A549 (cell line): ENCODE measurements at regions not wholly inside any gene's neighbourhood (a gene's known extent, or its start where the extent isn't known, plus 50 kb on each side); places are given as distances from the start of the nearest gene placed in this dataset.

Experiments used
- ATAC-seq, 2 experiments: fragments of 200-7000 bp in 1 of 2; fragments of >200 bp in 1 of 2; cut with Nextera tagmentation in 1 of 2; cut with Tn5 transposase in 1 of 2; 3 replicates each; pipeline versions ENCODE4 v1.8.0 to v1.9.1; 2018 to 2020; ENCODE audit warnings: mild to moderate bottlenecking in 1 of 2, moderate library complexity in 1 of 2
- CTCF ChIA-PET: fragments of 300-600 bp; sonication (Branson Sonifier 250); formaldehyde crosslinking; extraction: SDS; loops from one replicate; lab custom pipeline; 2021; ENCODE audit warnings: antibody characterized with exemption, inconsistent platforms; lab: Yijun Ruan, JAX
- POLR2A ChIA-PET: fragments of 350-600 bp; formaldehyde crosslinking; extraction: SDS; loops from one replicate; lab custom pipeline; 2021; ENCODE audit warnings: antibody characterized with exemption, inconsistent platforms; lab: Yijun Ruan, JAX
- DNase-seq, 2 experiments: peaks; one replicate each; pipeline versions ENCODE4 v3.0.0 to v3.0.0-alpha.2; 2011 to 2016; ENCODE audit warnings: low read depth in 1 of 2, low spot score in 1 of 2
- FAIRE-seq: peaks from 2 replicates; lab custom pipeline; 2011; peaks lifted over from hg19 to GRCh38; lab: Jason Lieb, UNC
- H3K27ac ChIP-seq, 2 experiments: fragments of >200 bp; sonication (Bioruptor Twin); formaldehyde crosslinking; 3 replicates each; pipeline ENCODE4 v1.5.1; 2016 to 2017
- H3K4me1 ChIP-seq: fragments of >200 bp; sonication (Bioruptor Twin); formaldehyde crosslinking; 3 replicates; pipeline ENCODE4 v1.6.1; 2016
- H3K4me2 ChIP-seq: fragments of >200 bp; sonication (Bioruptor Twin); formaldehyde crosslinking; 3 replicates; pipeline ENCODE4 v1.6.1; 2016
- H3K4me3 ChIP-seq: fragments of >200 bp; sonication (Bioruptor Twin); formaldehyde crosslinking; 3 replicates; pipeline ENCODE4 v1.5.1; 2016
- H3K9me3 ChIP-seq: fragments of >200 bp; sonication (Bioruptor Twin); formaldehyde crosslinking; 3 replicates; pipeline ENCODE4 v1.6.1; 2016
- BHLHE40 ChIP-seq: IDR thresholded peaks from 2 replicates; pipeline ENCODE4 v1.6.1; 2012; ENCODE audit warnings: low read depth, low read length, inconsistent platforms
- CEBPB ChIP-seq, 2 experiments: fragments of >200 bp in 1 of 2; sonication (Bioruptor Twin) in 1 of 2; formaldehyde crosslinking in 1 of 2; IDR thresholded peaks; 2 replicates each; pipeline ENCODE4 v1.6.1; 2012 to 2016
- EHF ChIP-seq: fragments of 250-450 bp; sonication (Bioruptor Pico); IDR thresholded peaks from 2 replicates; pipeline ENCODE4 v1.5.0; 2020; ENCODE audit warnings: mild to moderate bottlenecking
- EHMT2 ChIP-seq: fragments of 200-600 bp; sonication (generic); IDR thresholded peaks from 2 replicates; pipeline ENCODE4 v1.6.1; 2016; ENCODE audit warnings: antibody characterized with exemption, low read depth, mild to moderate bottlenecking, moderate library complexity
- FOSL2 ChIP-seq, 2 experiments: fragments of 450-650 bp in 1 of 2; fragments of >200 bp in 1 of 2; sonication (Bioruptor Twin) in 1 of 2; formaldehyde crosslinking; IDR thresholded peaks; 2 replicates each; pipeline versions ENCODE4 v1.5.0 to v1.6.1; 2016 to 2020; ENCODE audit warnings: mild to moderate bottlenecking in 1 of 2, moderate library complexity in 1 of 2
- HES2 ChIP-seq: fragments of >200 bp; sonication (Bioruptor Twin); formaldehyde crosslinking; IDR thresholded peaks from 2 replicates; pipeline ENCODE4 v1.6.1; 2016
- HEYL ChIP-seq: fragments of 250-450 bp; sonication (Bioruptor Pico); IDR thresholded peaks from 2 replicates; pipeline ENCODE4 v1.8.0; 2021; ENCODE audit warnings: mild to moderate bottlenecking, moderate library complexity
- HOXB13 ChIP-seq: fragments of 250-450 bp; sonication (Bioruptor Pico); IDR thresholded peaks from 2 replicates; pipeline ENCODE4 v1.5.0; 2020; ENCODE audit warnings: low read depth, mild to moderate bottlenecking, moderate library complexity
- HOXB5 ChIP-seq: fragments of 250-450 bp; sonication (Bioruptor Pico); IDR thresholded peaks from 2 replicates; pipeline ENCODE4 v1.5.0; 2020; ENCODE audit warnings: mild to moderate bottlenecking, moderate library complexity
- JUNB ChIP-seq: fragments of >200 bp; sonication (Bioruptor Twin); formaldehyde crosslinking; IDR thresholded peaks from 2 replicates; pipeline ENCODE4 v1.6.1; 2016
- KDM5A ChIP-seq: fragments of 200-600 bp; sonication (generic); IDR thresholded peaks from 2 replicates; pipeline ENCODE4 v1.6.1; 2016; ENCODE audit warnings: antibody characterized with exemption, mild to moderate bottlenecking
- MAZ ChIP-seq: fragments of 150-350 bp; IDR thresholded peaks from 2 replicates; pipeline ENCODE4 v1.6.1; 2014; ENCODE audit warnings: antibody characterized with exemption, low read depth, low read length, borderline replicate concordance
- NPAS2 ChIP-seq: fragments of 250-450 bp; sonication (Bioruptor Pico); IDR thresholded peaks from 2 replicates; pipeline ENCODE4 v1.8.0; 2022; ENCODE audit warnings: mild to moderate bottlenecking, moderate library complexity, borderline replicate concordance
- NR3C1 ChIP-seq: fragments of >200 bp; sonication (Bioruptor Twin); formaldehyde crosslinking; IDR thresholded peaks from 3 replicates; pipeline ENCODE4 v1.6.1; 2017
- PHF8 ChIP-seq: fragments of 200-600 bp; sonication (generic); IDR thresholded peaks from 2 replicates; pipeline ENCODE4 v1.6.1; 2016; ENCODE audit warnings: low read depth, mild to moderate bottlenecking, antibody characterized with exemption, moderate library complexity, borderline replicate concordance
- POLR2AphosphoS2 ChIP-seq: conservative IDR thresholded peaks from 2 replicates; pipeline ENCODE4 v1.6.1; 2012; ENCODE audit warnings: low read length, improper control_type of control experiment, inconsistent platforms
- RFX5 ChIP-seq: fragments of 450-650 bp; IDR thresholded peaks from 2 replicates; pipeline ENCODE4 v1.7.1; 2014; ENCODE audit warnings: antibody characterized with exemption, mild to moderate bottlenecking, moderate library complexity
- RNF2 ChIP-seq: fragments of 200-600 bp; sonication (generic); IDR thresholded peaks from 2 replicates; pipeline ENCODE4 v1.6.1; 2016; ENCODE audit warnings: low read depth, mild to moderate bottlenecking, antibody characterized with exemption, moderate library complexity, borderline replicate concordance
- SMC3 ChIP-seq: fragments of >200 bp; sonication (Bioruptor Twin); formaldehyde crosslinking; IDR thresholded peaks from 3 replicates; pipeline ENCODE4 v1.6.1; 2018; ENCODE audit warnings: inconsistent platforms
- SREBF2 ChIP-seq: fragments of 450-650 bp; IDR thresholded peaks from 2 replicates; pipeline ENCODE4 v1.6.1; 2014; ENCODE audit warnings: mild to moderate bottlenecking, moderate library complexity
- WGBS: methylation state at CpG from one replicate; pipeline ENCODE4 v1.1.6; 2017; ENCODE audit errors: missing lambda C conversion rate; 5-methylcytosine and 5-hydroxymethylcytosine counted together
- TF ChIP-seq, protein P1 (sequence below): IDR thresholded peaks from 2 replicates; pipeline ENCODE4 v1.6.1; 2012
- TF ChIP-seq, protein P2 (sequence below): fragments of 150-350 bp; IDR thresholded peaks from 2 replicates; pipeline ENCODE4 v1.6.1; 2014; ENCODE audit warnings: low read depth, mild to moderate bottlenecking, low read length
- TF ChIP-seq, protein P3 (sequence below): fragments of 450-650 bp; IDR thresholded peaks from 2 replicates; pipeline ENCODE4 v1.6.1; 2014; ENCODE audit warnings: antibody characterized with exemption
- TF ChIP-seq, protein P4 (sequence below): fragments of 200-600 bp; sonication (generic); IDR thresholded peaks from 2 replicates; pipeline ENCODE4 v1.6.1; 2016; ENCODE audit warnings: antibody characterized with exemption, mild to moderate bottlenecking, moderate library complexity
- TF ChIP-seq, protein P5 (sequence below): fragments of 250-450 bp; sonication (Bioruptor Pico); IDR thresholded peaks from 2 replicates; pipeline ENCODE4 v1.5.0; 2020; ENCODE audit warnings: low read depth, mild to moderate bottlenecking, moderate library complexity

DNA sequence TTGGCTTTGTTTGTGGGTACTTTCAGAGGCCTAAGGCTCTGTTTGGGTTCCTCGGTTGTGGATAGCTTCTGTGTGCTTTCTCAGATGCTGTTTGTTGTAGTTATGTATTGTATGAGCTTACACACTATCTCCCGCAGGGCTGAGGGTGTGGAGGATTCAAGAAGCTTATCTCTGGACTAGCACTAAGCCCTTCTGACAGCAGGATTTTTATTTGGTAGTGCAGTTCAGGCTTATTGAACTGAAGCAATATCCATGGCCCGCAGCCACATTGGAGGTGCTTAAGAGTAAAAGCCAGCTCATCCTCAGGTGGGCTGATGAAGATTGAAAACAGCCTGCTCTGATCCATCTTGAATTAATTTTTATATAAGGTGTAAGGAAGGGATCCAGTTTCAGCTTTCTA is 128.2 kb downstream of the RASGEF1B start:
- no peaks in the 10 kb centered on the region for H3K4me1 ChIP-seq
- TF ChIP-seq NPAS2 (CRISPR knock-in tag) (no peak), SMC3 (no peak), HOXB5 (CRISPR knock-in tag) (no peak), BHLHE40 (no peak), JUNB (no peak), HEYL (CRISPR knock-in tag) (no peak), PHF8 (no peak), RNF2 (no peak)
- TF ChIP-seq, protein P1, sequence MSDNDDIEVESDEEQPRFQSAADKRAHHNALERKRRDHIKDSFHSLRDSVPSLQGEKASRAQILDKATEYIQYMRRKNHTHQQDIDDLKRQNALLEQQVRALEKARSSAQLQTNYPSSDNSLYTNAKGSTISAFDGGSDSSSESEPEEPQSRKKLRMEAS = no peak
- TF ChIP-seq, protein P2, sequence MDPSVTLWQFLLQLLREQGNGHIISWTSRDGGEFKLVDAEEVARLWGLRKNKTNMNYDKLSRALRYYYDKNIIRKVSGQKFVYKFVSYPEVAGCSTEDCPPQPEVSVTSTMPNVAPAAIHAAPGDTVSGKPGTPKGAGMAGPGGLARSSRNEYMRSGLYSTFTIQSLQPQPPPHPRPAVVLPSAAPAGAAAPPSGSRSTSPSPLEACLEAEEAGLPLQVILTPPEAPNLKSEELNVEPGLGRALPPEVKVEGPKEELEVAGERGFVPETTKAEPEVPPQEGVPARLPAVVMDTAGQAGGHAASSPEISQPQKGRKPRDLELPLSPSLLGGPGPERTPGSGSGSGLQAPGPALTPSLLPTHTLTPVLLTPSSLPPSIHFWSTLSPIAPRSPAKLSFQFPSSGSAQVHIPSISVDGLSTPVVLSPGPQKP = no peak
- TF ChIP-seq, protein P3, sequence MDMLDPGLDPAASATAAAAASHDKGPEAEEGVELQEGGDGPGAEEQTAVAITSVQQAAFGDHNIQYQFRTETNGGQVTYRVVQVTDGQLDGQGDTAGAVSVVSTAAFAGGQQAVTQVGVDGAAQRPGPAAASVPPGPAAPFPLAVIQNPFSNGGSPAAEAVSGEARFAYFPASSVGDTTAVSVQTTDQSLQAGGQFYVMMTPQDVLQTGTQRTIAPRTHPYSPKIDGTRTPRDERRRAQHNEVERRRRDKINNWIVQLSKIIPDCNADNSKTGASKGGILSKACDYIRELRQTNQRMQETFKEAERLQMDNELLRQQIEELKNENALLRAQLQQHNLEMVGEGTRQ = no peak
- TF ChIP-seq, protein P4, sequence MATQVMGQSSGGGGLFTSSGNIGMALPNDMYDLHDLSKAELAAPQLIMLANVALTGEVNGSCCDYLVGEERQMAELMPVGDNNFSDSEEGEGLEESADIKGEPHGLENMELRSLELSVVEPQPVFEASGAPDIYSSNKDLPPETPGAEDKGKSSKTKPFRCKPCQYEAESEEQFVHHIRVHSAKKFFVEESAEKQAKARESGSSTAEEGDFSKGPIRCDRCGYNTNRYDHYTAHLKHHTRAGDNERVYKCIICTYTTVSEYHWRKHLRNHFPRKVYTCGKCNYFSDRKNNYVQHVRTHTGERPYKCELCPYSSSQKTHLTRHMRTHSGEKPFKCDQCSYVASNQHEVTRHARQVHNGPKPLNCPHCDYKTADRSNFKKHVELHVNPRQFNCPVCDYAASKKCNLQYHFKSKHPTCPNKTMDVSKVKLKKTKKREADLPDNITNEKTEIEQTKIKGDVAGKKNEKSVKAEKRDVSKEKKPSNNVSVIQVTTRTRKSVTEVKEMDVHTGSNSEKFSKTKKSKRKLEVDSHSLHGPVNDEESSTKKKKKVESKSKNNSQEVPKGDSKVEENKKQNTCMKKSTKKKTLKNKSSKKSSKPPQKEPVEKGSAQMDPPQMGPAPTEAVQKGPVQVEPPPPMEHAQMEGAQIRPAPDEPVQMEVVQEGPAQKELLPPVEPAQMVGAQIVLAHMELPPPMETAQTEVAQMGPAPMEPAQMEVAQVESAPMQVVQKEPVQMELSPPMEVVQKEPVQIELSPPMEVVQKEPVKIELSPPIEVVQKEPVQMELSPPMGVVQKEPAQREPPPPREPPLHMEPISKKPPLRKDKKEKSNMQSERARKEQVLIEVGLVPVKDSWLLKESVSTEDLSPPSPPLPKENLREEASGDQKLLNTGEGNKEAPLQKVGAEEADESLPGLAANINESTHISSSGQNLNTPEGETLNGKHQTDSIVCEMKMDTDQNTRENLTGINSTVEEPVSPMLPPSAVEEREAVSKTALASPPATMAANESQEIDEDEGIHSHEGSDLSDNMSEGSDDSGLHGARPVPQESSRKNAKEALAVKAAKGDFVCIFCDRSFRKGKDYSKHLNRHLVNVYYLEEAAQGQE = no peak
- TF ChIP-seq, protein P5, sequence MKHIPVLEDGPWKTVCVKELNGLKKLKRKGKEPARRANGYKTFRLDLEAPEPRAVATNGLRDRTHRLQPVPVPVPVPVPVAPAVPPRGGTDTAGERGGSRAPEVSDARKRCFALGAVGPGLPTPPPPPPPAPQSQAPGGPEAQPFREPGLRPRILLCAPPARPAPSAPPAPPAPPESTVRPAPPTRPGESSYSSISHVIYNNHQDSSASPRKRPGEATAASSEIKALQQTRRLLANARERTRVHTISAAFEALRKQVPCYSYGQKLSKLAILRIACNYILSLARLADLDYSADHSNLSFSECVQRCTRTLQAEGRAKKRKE = no peak
- TF ChIP-seq, all 56 proteins: peak for 0
- no peak overlapping the region for H3K4me3 ChIP-seq
- ATAC-seq (no peak), FAIRE-seq (no peak), DNase-seq (no peak)
- 45% methylated on average over 3 of the region's 3 CpGs for WGBS
- no peak overlapping the region for H3K4me2 ChIP-seq
- ChIA-PET POLR2A (no interaction called here), CTCF (no interaction called here)
- no peaks in the 10 kb centered on the region for H3K9me3 ChIP-seq
- H3K27ac ChIP-seq = no peak overlapping the region

DNA sequence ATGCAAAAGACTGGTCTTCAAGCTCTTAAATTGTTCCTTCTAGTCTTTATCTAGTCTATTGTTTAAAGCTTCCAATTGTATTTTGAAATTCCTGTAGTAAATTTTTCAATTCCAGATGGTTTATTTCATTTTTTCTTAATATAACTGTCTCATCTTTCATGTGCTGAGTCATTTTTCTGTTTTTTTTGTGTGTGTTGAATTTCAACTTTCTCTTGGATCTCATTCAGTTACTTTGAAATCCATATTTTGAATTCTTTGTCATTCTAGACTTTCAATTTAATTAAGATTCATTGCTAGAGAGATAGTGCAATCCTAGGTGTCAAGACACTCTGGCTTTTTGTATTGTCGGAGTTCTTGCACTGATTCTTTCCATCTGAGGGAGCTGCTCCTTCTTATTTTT is 128.0 kb upstream of the PRKG2 start:
- Histone ChIP-seq H3K9me3 (no peaks in the 10 kb centered on the region), H3K27ac (no peak overlapping the region), H3K4me1 (no peaks in the 10 kb centered on the region), H3K4me3 (no peak overlapping the region), H3K4me2 (no peak overlapping the region)
- no peak for DNase-seq
- WGBS = 73% methylated on average over 1 of the region's 1 CpG
- FAIRE-seq = no peak
- POLR2A ChIA-PET = no interaction called here
- TF ChIP-seq MAZ (no peak), HES2 (no peak), FOSL2 (IDR thresholded peaks at IDR 0.05) (no peak), FOSL2 (CRISPR knock-in tag; IDR thresholded peaks at IDR 0.05) (no peak), NR3C1 (no peak), CEBPB (IDR thresholded peaks at IDR 0.05) (no peak), EHF (CRISPR knock-in tag) (no peak), RFX5 (no peak), KDM5A (no peak), SMC3 (no peak), JUNB (no peak), POLR2AphosphoS2 (no peak), EHMT2 (no peak), SREBF2 (no peak), HOXB13 (CRISPR knock-in tag) (no peak)
- CTCF ChIA-PET = no interaction called here
- no peak for ATAC-seq
